HEK293 (cell line): ENCODE measurements at regions not wholly inside any gene's neighbourhood (a gene's known extent, or its start where the extent isn't known, plus 50 kb on each side); places are given as distances from the start of the nearest gene placed in this dataset.

Source experiments
- CTCF ChIA-PET: fragments of 350-600 bp; formaldehyde crosslinking; extraction: SDS; loops from one replicate; lab custom pipeline; 2021; ENCODE audit warnings: antibody characterized with exemption; lab: Yijun Ruan, JAX
- POLR2A ChIA-PET: fragments of 300-600 bp; formaldehyde crosslinking; extraction: SDS; loops from one replicate; lab custom pipeline; 2020; ENCODE audit warnings: antibody characterized with exemption, inconsistent platforms; lab: Yijun Ruan, JAX
- H3K27ac ChIP-seq: fragments of 200-500 bp; sonication (Bioruptor generic); 2 replicates; pipeline ENCODE4 v1.5.1; 2014; ENCODE audit warnings: low read depth, low read length, control low read depth, inconsistent platforms; ENCODE audit errors: extremely low read depth
- H3K36me3 ChIP-seq, 2 experiments: fragments of 200-500 bp in 1 of 2; sonication (Bioruptor generic) in 1 of 2; 1 replicate in 1 of 2; 2 replicates in 1 of 2; pipeline ENCODE4 v1.5.1; 2014 to 2017; ENCODE audit warnings: inconsistent platforms in 2 of 2, low read length in 2 of 2; ENCODE audit not compliant: control insufficient read depth in 2 of 2, insufficient read depth in 1 of 2
- H3K4me1 ChIP-seq: fragments of 200-500 bp; sonication (Bioruptor generic); 2 replicates; pipeline ENCODE4 v1.5.1; 2014; ENCODE audit warnings: mild to moderate bottlenecking, low read length, inconsistent platforms; ENCODE audit not compliant: control insufficient read depth, insufficient read depth
- H3K4me3 ChIP-seq: 2 replicates; pipeline ENCODE4 v1.5.1; 2011; ENCODE audit warnings: low read depth, mild to moderate bottlenecking, control low read depth, low read length, moderate library complexity
- H3K9me3 ChIP-seq: fragments of 200-500 bp; sonication (Bioruptor generic); 2 replicates; pipeline ENCODE4 v1.5.1; 2014; ENCODE audit warnings: low read depth, low read length, inconsistent platforms; ENCODE audit not compliant: control insufficient read depth, insufficient read depth
- MYNN ChIP-seq: fragments of 450-650 bp; formaldehyde crosslinking; IDR thresholded peaks from 2 replicates; pipeline ENCODE4 v1.5.1; 2016; ENCODE audit warnings: missing biosample characterization, missing genetic modification characterization, borderline replicate concordance
- TCF7L2 ChIP-seq: IDR thresholded peaks from 2 replicates; pipeline ENCODE4 v1.6.1; 2011; ENCODE audit warnings: low read depth, mild to moderate bottlenecking, inconsistent platforms, low read length, moderate library complexity, borderline replicate concordance
- ZBTB10 ChIP-seq: fragments of 450-650 bp; formaldehyde crosslinking; IDR thresholded peaks from 2 replicates; pipeline ENCODE4 v1.5.1; 2016; ENCODE audit warnings: missing biosample characterization, missing genetic modification characterization
- ZBTB11 ChIP-seq: fragments of 450-650 bp; formaldehyde crosslinking; conservative IDR thresholded peaks from 2 replicates; pipeline ENCODE4 v1.5.1; 2016; ENCODE audit warnings: low read depth, missing biosample characterization, missing genetic modification characterization
- ZBTB20 ChIP-seq: fragments of 450-650 bp; formaldehyde crosslinking; IDR thresholded peaks from 2 replicates; pipeline ENCODE4 v1.5.1; 2016; ENCODE audit warnings: missing biosample characterization, missing genetic modification characterization
- ZFP37 ChIP-seq: fragments of 450-650 bp; formaldehyde crosslinking; IDR thresholded peaks from 2 replicates; pipeline ENCODE4 v1.5.1; 2016; ENCODE audit warnings: missing biosample characterization, missing genetic modification characterization
- ZIC2 ChIP-seq: fragments of 450-650 bp; formaldehyde crosslinking; IDR thresholded peaks from 2 replicates; pipeline ENCODE4 v1.5.1; 2016; ENCODE audit warnings: missing biosample characterization, missing genetic modification characterization
- ZNF146 ChIP-seq: fragments of 450-650 bp; formaldehyde crosslinking; IDR thresholded peaks from 2 replicates; pipeline ENCODE4 v1.5.1; 2016; ENCODE audit warnings: missing biosample characterization, missing genetic modification characterization
- ZNF24 ChIP-seq: fragments of 450-650 bp; formaldehyde crosslinking; IDR thresholded peaks from 2 replicates; pipeline ENCODE4 v1.5.1; 2016; ENCODE audit warnings: missing biosample characterization, missing genetic modification characterization
- ZNF341 ChIP-seq: fragments of 450-650 bp; formaldehyde crosslinking; IDR thresholded peaks from 2 replicates; pipeline ENCODE4; 2016; ENCODE audit warnings: low read depth, missing biosample characterization, missing genetic modification characterization
- ZNF398 ChIP-seq: fragments of 450-650 bp; formaldehyde crosslinking; IDR thresholded peaks from 2 replicates; pipeline ENCODE4 v1.5.1; 2017; ENCODE audit warnings: missing biosample characterization, missing genetic modification characterization
- ZNF433 ChIP-seq: fragments of 450-650 bp; formaldehyde crosslinking; IDR thresholded peaks from 2 replicates; pipeline ENCODE4 v1.5.1; 2016; ENCODE audit warnings: missing biosample characterization, missing genetic modification characterization, low read depth
- ZNF76 ChIP-seq: fragments of 450-650 bp; formaldehyde crosslinking; IDR thresholded peaks from 2 replicates; pipeline ENCODE4; 2016; ENCODE audit warnings: low read depth, missing biosample characterization, missing genetic modification characterization, borderline replicate concordance
- TF ChIP-seq, protein P1 (sequence below): fragments of 450-650 bp; formaldehyde crosslinking; IDR thresholded peaks from 2 replicates; pipeline ENCODE4 v1.5.1; 2016; ENCODE audit warnings: missing biosample characterization, missing genetic modification characterization
- TF ChIP-seq, protein P2 (sequence below): fragments of 450-650 bp; formaldehyde crosslinking; IDR thresholded peaks from 2 replicates; pipeline ENCODE4 v1.5.1; 2016; ENCODE audit warnings: missing biosample characterization, missing genetic modification characterization, low read depth
- TF ChIP-seq, protein P3 (sequence below): fragments of 450-650 bp; formaldehyde crosslinking; IDR thresholded peaks from 2 replicates; pipeline ENCODE4 v1.5.1; 2016; ENCODE audit warnings: missing biosample characterization, missing genetic modification characterization
- TF ChIP-seq, protein P4 (sequence below): fragments of 450-650 bp; formaldehyde crosslinking; IDR thresholded peaks from 2 replicates; pipeline ENCODE4 v1.5.1; 2016; ENCODE audit warnings: missing biosample characterization, missing genetic modification characterization

DNA sequence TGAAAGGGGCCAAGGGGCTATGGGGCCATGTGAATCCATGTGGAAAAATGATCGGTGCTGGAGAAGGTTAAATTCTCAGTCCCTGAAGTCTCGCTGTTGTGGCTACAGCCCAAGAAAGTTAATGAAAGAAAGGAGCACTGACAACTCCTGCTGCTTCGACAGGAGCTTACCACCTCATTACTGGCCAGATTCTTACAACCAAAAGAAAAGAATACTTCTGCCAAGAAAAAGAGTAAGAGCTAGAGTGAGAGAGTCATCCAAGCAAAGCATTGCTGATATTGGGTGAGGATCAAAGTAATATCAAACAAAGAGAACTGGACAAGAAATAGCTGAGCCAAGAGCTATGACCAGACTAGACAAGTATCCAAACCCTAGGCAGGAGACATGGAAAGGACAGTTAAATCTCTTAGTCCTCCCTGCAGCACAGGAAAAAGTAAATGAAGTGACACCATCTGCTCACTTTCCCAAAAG lies 348.4 kb upstream of the PLSCR5 start (continued):
- TF ChIP-seq ZBTB10 (tag by site-specific recombination) (no peak), ZNF341 (no peak), ZNF433 (tag by site-specific recombination) (no peak)
- TF ChIP-seq, protein P1, sequence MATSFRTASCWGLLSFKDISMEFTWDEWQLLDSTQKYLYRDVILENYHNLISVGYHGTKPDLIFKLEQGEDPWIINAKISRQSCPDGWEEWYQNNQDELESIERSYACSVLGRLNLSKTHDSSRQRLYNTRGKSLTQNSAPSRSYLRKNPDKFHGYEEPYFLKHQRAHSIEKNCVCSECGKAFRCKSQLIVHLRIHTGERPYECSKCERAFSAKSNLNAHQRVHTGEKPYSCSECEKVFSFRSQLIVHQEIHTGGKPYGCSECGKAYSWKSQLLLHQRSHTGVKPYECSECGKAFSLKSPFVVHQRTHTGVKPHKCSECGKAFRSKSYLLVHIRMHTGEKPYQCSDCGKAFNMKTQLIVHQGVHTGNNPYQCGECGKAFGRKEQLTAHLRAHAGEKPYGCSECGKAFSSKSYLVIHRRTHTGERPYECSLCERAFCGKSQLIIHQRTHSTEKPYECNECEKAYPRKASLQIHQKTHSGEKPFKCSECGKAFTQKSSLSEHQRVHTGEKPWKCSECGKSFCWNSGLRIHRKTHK (tag by site-specific recombination), result no peak
- TF ChIP-seq, all 188 proteins: peak for 0

- CTCF ChIA-PET, result no interaction called here
- Histone ChIP-seq H3K4me1 (no peaks in the 10 kb centered on the region), H3K4me3 (no peak overlapping the region), H3K9me3 (no peaks in the 10 kb centered on the region), H3K36me3 (no peaks in the 10 kb centered on the region), H3K27ac (no peak overlapping the region)
- POLR2A ChIA-PET, result no interaction called here
- TF ChIP-seq ZNF24 (tag by site-specific recombination), result no peak
- no peak for TF ChIP-seq ZNF341
- TF ChIP-seq, protein P2, sequence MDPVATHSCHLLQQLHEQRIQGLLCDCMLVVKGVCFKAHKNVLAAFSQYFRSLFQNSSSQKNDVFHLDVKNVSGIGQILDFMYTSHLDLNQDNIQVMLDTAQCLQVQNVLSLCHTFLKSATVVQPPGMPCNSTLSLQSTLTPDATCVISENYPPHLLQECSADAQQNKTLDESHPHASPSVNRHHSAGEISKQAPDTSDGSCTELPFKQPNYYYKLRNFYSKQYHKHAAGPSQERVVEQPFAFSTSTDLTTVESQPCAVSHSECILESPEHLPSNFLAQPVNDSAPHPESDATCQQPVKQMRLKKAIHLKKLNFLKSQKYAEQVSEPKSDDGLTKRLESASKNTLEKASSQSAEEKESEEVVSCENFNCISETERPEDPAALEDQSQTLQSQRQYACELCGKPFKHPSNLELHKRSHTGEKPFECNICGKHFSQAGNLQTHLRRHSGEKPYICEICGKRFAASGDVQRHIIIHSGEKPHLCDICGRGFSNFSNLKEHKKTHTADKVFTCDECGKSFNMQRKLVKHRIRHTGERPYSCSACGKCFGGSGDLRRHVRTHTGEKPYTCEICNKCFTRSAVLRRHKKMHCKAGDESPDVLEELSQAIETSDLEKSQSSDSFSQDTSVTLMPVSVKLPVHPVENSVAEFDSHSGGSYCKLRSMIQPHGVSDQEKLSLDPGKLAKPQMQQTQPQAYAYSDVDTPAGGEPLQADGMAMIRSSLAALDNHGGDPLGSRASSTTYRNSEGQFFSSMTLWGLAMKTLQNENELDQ (tag by site-specific recombination), result no peak
- TF ChIP-seq ZNF76 (tag by site-specific recombination), result no peak
- TF ChIP-seq ZBTB20, result no peak
- TF ChIP-seq TCF7L2, result no peak
- no peak for TF ChIP-seq ZIC2 (tag by site-specific recombination)
- TF ChIP-seq ZFP37, result no peak
- TF ChIP-seq, protein P3, sequence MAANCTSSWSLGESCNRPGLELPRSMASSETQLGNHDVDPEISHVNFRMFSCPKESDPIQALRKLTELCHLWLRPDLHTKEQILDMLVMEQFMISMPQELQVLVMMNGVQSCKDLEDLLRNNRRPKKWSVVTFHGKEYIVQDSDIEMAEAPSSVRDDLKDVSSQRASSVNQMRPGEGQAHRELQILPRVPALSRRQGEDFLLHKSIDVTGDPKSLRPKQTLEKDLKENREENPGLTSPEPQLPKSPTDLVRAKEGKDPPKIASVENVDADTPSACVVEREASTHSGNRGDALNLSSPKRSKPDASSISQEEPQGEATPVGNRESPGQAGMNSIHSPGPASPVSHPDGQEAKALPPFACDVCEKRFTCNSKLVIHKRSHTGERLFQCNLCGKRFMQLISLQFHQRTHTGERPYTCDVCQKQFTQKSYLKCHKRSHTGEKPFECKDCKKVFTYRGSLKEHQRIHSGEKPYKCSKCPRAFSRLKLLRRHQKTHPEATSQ (tag by site-specific recombination), result no peak
- no peak for TF ChIP-seq ZNF146 (tag by site-specific recombination)
- no peak for TF ChIP-seq ZBTB11
- TF ChIP-seq ZNF398 (tag by site-specific recombination), result no peak
- TF ChIP-seq, protein P4, sequence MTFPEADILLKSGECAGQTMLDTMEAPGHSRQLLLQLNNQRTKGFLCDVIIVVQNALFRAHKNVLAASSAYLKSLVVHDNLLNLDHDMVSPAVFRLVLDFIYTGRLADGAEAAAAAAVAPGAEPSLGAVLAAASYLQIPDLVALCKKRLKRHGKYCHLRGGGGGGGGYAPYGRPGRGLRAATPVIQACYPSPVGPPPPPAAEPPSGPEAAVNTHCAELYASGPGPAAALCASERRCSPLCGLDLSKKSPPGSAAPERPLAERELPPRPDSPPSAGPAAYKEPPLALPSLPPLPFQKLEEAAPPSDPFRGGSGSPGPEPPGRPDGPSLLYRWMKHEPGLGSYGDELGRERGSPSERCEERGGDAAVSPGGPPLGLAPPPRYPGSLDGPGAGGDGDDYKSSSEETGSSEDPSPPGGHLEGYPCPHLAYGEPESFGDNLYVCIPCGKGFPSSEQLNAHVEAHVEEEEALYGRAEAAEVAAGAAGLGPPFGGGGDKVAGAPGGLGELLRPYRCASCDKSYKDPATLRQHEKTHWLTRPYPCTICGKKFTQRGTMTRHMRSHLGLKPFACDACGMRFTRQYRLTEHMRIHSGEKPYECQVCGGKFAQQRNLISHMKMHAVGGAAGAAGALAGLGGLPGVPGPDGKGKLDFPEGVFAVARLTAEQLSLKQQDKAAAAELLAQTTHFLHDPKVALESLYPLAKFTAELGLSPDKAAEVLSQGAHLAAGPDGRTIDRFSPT (tag by site-specific recombination), result no peak
- TF ChIP-seq MYNN, result no peak
Measured at GRCh38 chr3:146948985-146949384, 343.8 kb upstream of the PLSCR5 start.
